ENCODE measurements at regions not wholly inside any gene's neighbourhood (a gene's known extent, or its start where the extent isn't known, plus 50 kb on each side); places are given as distances from the start of the nearest gene placed in this dataset.

DNA sequence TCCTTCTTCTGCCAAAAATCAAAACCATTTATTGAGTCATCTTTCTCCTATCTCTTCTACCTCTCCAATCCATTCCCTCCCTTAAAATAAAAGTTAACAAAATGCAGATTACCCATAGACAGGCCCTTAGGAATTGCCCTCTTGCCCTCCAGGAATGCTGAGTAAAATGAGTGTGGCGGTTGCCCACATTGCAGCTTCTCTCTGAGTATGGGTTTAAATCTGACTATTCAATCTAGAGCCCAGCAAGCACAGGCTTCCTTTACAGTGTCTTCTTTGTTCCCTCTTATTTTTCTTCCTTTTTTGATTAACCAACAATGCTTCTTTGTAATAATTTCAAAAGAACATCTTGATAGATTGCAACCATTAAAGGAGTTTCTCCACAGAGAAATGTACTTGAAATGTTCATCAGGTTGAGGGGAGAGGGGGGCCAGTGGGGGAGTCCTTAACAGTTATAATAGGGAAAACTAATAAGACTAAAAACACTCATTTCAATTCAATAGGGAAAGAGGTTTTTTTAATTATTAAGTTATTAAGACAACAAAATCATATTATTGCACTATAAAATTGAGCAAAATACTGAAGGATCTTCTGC lies 135.3 kb upstream of the LMCD1 start:
- no peak for DNase-seq

- no peak for DNase-seq
These were observed 133.0 kb upstream of the LMCD1 start for GRCh38 chr3:8368598-8368997.

- no peak for DNase-seq
These were observed 132.0 kb upstream of the LMCD1 start for GRCh38 chr3:8369638-8370037.

DNA sequence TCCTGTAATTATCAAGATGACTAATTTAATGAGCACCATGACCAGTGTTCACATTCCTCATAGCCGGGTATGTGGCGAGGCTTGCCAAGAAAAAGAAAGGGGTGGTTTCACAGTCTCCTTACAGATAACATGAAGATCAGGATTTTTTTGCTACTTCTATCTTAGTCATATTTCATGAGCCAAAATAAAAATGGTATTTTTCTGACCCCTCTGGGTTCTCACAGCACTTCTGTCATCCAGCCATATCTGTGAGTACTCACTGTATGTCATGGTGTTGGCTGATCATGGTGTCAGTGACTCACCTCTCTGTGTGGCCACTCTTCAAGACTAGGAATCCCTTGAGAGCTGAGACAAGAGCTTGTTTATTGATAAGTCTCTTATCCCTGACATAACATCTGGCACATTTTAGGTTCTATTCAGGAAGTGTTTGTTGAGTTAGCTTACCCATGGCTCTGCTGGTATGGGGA lies 130.5 kb upstream of the LMCD1 start:
- no peak for DNase-seq

GRCh38 chr3:8371960-8372463 lies 129.6 kb upstream of the LMCD1 start:
- no peak for DNase-seq

DNA sequence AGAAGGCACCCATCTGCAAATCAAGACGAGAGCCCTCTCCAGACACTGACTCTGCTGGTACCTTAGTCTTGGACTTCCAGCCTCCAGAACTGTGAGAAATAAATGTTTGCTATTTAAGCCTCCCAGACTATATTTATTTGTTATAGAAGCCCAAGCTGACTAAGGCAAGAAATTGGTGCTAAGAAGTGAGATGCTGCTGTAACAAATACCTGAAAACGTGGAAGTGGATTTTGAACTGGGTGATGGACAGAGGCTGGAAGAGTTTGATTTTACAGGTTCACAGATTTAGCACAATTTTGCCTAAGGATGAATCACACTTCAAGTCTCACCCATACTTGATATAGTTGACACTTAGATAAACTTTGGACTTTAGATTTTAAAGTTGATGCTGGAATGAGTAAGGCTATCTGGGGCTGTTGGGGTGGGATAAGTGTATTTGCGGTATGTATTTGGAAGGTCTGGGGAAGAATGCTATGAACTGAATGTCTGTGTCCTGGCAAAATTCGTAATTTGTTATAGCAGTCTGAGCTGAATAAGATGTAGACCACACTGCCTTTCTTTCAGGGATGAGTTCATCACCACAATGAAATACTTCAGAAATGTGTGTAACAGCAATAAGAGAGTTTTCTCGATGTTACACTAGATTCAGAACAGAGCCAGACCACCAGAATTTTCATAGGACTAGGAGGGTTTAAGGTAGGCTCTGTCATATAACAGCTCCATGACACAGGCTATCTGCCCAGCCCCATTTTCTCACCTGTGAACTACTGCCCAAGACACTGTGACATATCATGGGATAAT lies 120.5 kb upstream of the LMCD1 start:
- no peak for DNase-seq

GRCh38 chr3:8385848-8386620 lies 115.6 kb upstream of the LMCD1 start:
- no peak for DNase-seq

GRCh38 chr3:8387571-8387970 lies 114.1 kb upstream of the LMCD1 start:
- DNase-seq, result no peak

GRCh38 chr3:8399686-8400085 lies 101.9 kb upstream of the LMCD1 start:
- no peak for DNase-seq

GRCh38 chr3:8400911-8401310 lies 100.7 kb upstream of the LMCD1 start:
- DNase-seq, result no peak

GRCh38 chr3:8403996-8404395 lies 97.6 kb upstream of the LMCD1 start:
- no peak for DNase-seq

GRCh38 chr3:8405144-8405543 lies 96.5 kb upstream of the LMCD1 start:
- DNase-seq, result no peak

DNA sequence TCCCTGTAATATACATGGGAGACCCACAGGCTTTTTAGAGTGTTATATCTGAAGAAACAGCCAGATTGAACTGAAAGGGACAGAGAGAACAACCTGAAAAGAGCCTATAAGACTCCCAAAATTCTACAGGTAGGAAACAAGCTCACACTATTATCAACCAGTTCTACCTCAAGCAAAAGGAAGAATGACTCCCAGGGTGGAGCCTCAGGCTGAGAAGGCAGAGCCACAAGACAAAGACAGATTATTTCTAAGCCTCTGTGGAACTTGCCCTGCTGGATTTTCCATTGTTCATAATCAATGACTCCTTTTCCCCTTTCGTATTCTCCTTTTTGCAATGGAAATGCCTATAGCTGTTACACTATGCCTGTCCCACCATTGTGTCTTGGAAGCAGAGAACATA lies 95.1 kb upstream of the LMCD1 start:
- DNase-seq, result no peak

DNA sequence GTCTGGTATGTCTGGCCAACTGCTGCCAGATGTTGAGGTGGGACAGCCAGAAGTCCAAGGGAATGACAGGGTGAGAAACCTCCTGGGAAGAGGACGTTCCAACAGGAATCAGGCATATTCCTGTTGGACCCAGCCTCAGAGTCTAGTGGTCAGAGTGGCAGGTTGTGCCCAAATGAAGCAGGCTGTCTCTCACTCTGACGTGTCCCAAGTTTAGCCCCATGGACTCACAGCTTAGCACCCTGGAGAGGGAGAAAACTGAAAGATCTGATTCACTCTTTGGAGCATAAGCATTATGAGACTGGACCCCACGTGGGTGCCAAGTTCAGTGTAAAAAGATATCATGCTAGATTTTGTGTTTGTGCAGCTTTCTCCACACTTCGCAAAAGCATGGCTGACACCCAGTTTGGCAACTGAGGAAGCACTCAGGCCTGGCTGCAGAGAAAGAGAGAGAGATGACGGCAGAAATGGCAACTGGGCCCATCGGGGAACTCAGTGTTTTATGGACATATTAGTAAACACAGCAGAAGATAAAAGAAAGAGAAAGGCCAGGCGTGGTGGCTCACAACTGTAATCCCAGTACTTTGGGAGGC lies 88.2 kb upstream of the LMCD1 start:
- no peak for DNase-seq

DNA sequence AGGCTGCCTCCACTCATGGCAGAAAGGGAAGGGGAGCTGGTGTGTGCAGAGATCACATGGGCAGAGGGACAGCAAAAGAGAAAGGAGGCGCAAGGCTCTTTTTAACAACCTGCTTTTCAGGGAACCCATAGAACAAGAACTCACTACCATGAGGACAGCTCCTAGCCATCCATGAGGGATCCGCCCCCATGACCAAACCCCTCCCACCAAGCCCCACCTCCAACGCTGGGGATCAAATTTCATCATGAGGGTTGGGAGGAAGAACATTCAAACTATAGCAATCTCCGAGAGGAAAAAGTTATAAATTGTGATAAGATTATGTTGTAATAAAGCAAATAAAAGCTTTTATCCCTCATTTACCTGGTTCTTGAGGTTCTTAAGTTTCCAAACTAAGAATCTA lies 84.7 kb upstream of the LMCD1 start:
- DNase-seq, result no peak

DNA sequence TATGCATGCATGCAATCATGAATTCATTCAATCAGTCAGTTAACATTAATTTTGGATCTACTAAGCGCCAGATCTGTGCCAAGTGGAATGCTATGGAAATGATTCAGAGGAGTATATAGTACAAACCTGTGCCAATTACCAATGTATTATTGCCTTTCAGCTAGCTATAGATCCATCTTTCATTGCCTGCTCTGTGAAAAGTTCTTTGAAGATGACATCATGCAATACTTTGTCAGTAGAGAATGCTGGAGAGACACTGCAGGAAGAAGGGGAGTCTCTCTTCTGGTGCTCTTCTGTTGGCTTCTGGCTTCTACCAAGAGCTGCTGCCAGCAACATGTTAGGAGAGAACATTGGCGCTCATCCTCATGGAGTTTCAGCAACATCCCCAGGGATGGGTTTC lies 81.0 kb upstream of the LMCD1 start:
- no peak for DNase-seq

GRCh38 chr3:8421267-8421666 lies 80.4 kb upstream of the LMCD1 start:
- DNase-seq, result no peak

GRCh38 chr3:8421711-8422110 lies 79.9 kb upstream of the LMCD1 start:
- no peak for DNase-seq

DNA sequence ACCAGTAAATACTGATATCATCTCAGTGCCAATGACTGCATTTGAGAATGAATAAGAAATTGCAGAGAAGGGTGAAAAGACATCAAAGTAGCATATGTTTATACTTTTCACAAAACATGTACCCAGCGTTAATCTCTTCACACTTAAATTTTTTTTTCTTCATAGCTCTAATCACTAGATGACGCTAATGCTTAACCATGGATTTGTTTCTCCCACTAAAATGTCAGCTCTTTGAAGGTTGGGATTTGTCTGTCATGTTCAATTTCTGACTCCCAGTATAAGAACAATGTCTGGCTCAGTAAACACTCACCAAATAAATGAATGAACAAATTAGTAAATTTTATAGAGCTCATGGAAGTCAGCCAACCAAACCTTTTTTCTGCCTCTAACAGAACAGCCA lies 78.3 kb upstream of the LMCD1 start:
- no peak for DNase-seq

GRCh38 chr3:8424281-8424680 lies 77.3 kb upstream of the LMCD1 start:
- DNase-seq, result no peak

- DNase-seq, result no peak
These were observed 64.8 kb upstream of the LMCD1 start for GRCh38 chr3:8436661-8437287.

DNA sequence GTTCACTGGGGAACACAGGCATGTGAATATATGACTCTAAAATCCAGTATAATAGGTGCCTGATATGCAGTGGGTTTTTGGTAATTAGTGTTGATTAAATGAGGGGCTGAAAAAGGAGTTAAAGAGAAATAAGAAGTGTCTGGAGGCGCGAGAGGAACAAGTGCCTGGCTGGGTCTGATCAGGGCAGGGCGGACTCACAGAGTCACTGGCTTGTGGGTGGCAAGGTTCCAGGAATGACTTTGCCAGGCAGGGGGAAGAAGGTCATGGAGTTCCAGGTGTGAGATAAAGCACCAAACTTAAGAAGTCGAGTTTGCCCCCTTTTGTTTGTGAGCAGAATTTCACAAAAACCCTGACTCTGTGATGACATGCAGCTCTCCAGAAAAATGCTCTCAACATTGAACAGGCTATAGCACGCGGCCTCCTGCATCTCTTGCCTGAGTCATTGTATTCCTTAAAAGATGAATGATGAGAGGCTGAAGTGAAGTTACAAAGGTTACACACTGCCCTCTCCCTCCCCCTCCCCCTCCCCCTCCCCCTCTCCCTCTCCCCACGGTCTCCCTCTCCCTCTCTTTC lies 63.0 kb upstream of the LMCD1 start:
- no peak for DNase-seq

All from stimulated activated CD4-positive, alpha-beta T cell treated with anti-CD3 and anti-CD28 coated beads, Interleukin-4, amount 100 ng/mL, for 4 hours (primary cell).